ENCODE measurements at regions not wholly inside any gene's neighbourhood (a gene's known extent, or its start where the extent isn't known, plus 50 kb on each side); places are given as distances from the start of the nearest gene placed in this dataset.

- no peak for TF ChIP-seq GATA3 (IDR thresholded peaks at IDR 0.05; ENCODE audit: low read depth, low read length)
- no peak for TF ChIP-seq GATA2 (IDR thresholded peaks at IDR 0.05; ENCODE audit: low read depth, low read length)
Observed at GRCh38 chr1:29953961-29954360, 717.6 kb downstream of the PTPRU start.

DNA sequence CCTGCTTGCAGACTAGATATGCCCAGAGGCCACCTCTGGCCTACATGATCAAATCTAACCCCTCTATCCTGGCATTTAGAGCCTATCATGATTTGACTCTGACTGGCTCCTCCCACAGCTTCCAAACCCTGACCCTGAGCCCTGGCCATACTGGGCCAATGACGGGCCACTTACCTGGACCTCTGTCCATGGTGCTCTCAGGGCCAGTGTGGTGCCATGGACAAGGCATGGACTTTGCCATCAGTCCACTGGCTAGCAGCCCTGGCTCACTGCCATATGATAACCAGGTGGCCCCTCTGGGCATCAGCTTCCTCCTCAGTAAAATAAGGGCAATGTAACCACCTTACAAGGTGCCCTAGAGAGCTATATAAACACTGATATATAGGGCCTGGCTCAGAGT is 713.4 kb downstream of the PTPRU start:
- TF ChIP-seq GATA3 (IDR thresholded peaks at IDR 0.05; ENCODE audit: low read depth, low read length) (no peak), GATA2 (IDR thresholded peaks at IDR 0.05; ENCODE audit: low read depth, low read length) (no peak)

- TF ChIP-seq GATA2 (IDR thresholded peaks at IDR 0.05; ENCODE audit: low read depth, low read length) (no peak), GATA3 (IDR thresholded peaks at IDR 0.05; ENCODE audit: low read depth, low read length) (no peak)
Observed at GRCh38 chr1:29948581-29948980, 712.3 kb downstream of the PTPRU start.

DNA sequence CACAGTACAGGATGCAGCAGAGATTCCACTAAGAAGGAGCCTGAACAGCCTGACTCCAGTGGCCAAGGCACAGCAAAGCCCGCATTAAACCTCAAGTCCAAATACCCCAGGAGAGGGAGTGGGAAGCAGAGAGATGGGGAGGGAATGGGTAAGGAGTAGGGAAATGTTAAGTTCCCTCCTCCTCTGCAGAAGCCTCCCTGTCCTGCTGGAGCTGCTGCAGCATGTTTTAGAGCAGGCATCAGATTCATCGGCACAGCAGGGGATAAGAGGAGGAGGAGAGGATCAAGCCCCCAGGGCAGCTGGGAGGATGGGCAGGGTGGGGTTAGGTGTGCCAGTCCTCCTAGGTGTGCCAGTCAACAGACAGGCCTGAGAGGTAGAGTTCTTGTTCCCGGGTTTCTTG is 709.7 kb downstream of the PTPRU start:
- TF ChIP-seq GATA3 (IDR thresholded peaks at IDR 0.05; ENCODE audit: low read depth, low read length), result no peak
- TF ChIP-seq GATA2 (IDR thresholded peaks at IDR 0.05; ENCODE audit: low read depth, low read length), result no peak

- TF ChIP-seq GATA2 (IDR thresholded peaks at IDR 0.05; ENCODE audit: low read depth, low read length) (no peak), GATA3 (IDR thresholded peaks at IDR 0.05; ENCODE audit: low read depth, low read length) (no peak)
Observed at GRCh38 chr1:29945426-29945825, 709.1 kb downstream of the PTPRU start.

DNA sequence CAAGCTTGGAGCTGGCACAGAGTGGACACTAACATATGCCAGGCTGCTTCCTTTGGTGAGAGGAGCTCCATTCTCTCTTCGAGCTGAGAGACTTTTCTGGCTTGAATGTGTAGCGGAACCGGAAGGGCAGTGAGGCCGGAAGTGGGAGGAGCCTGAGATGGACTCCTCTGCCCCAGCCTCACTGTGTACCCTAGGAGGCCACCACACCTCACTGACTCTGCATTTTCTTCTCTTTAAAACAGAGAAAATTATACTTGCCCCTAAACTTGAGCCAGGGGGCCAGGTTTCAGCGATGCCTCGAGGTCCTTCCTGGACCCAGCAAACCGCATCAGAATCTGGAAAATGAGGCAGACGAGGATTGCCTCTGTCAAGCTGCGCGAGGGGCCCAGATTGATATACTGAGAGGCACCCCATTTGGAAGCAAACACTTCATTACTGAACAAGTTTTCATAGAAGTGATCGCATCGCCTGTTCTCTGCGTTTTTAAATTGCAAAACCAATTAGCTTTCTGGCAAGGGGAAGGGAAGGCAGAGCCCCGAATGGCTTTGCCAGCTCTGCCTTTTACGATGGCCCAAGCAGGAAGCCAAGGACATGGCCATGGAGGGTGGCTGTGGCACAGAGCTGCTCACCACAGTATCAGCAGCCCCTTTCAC is 708.1 kb downstream of the PTPRU start:
- no peak for TF ChIP-seq GATA2 (IDR thresholded peaks at IDR 0.05; ENCODE audit: low read depth, low read length)

DNA sequence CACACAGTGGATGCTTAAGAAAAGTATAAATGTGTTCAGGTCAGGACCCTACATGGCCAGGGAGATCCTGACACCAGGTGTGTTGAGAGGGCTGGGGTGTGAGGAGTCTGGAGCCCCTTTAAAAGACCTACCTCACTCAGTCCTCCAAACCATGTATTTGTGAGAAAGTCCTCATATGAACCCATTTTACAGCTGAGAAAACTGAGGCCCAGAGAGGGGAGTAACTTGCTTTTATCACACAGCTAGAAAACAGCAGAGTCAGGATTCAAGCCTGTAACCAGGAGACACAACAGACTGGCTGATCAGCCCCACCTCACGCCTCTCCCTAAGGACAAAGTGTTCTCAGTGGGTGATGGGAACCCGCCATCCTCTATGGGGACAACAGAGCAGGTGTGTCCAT is 706.7 kb downstream of the PTPRU start:
- TF ChIP-seq GATA2 (IDR thresholded peaks at IDR 0.05; ENCODE audit: low read depth, low read length), result no peak
- no peak for TF ChIP-seq GATA3 (IDR thresholded peaks at IDR 0.05; ENCODE audit: low read depth, low read length)

- TF ChIP-seq GATA3 (IDR thresholded peaks at IDR 0.05; ENCODE audit: low read depth, low read length) (no peak), GATA2 (IDR thresholded peaks at IDR 0.05; ENCODE audit: low read depth, low read length) (no peak)
Observed at GRCh38 chr1:29939079-29939478, 702.8 kb downstream of the PTPRU start.

DNA sequence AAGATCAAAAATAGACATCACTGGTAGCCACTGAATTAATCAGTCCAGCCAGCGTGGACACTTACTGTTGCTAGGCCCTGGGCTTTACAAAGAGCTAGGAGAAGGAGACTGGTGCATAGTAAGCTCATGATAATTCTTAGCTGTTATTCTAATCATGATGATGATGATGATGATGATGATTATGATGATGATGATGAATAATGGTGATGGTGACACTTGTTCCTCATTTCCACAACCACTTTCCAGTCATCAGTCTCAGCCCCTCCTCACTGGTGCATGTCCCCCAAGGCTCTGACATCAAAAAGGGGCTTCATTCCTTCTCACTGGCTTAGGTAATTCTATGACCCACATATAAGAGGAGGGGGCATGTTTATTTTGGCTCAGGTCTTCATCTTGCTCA is 701.0 kb downstream of the PTPRU start:
- TF ChIP-seq GATA2 (IDR thresholded peaks at IDR 0.05; ENCODE audit: low read depth, low read length), result no peak
- no peak for TF ChIP-seq GATA3 (IDR thresholded peaks at IDR 0.05; ENCODE audit: low read depth, low read length)

DNA sequence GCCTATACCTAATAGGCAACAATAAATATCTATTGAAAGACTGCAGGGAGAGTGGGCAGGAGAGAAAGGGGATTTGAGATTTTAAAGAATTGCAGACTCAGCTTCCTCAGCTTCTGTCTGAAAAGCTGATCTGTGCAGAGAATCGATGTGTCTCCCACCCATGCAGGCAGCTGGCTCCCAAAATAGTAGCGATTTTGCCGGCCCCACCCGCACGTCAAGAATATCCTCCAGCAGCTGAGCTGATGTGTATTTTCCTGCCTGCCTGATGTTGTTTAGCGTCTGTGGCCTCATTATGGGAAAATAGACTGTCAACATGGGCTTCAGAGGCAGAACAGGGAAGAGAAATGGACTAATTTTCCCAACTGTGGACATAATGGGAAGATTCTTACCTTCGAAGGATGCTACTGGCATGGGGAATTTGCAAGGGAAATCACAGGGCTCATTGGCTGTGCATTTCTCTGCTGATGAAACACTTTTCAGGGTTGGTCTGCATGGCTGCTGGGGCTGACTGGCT is 699.8 kb downstream of the PTPRU start:
- TF ChIP-seq GATA2 (IDR thresholded peaks at IDR 0.05; ENCODE audit: low read depth, low read length) (no peak), GATA3 (IDR thresholded peaks at IDR 0.05; ENCODE audit: low read depth, low read length) (no peak)

- no peak for TF ChIP-seq GATA3 (IDR thresholded peaks at IDR 0.05; ENCODE audit: low read depth, low read length)
- TF ChIP-seq GATA2 (IDR thresholded peaks at IDR 0.05; ENCODE audit: low read depth, low read length), result no peak
Observed at GRCh38 chr1:29934255-29934772, 698.0 kb downstream of the PTPRU start.

DNA sequence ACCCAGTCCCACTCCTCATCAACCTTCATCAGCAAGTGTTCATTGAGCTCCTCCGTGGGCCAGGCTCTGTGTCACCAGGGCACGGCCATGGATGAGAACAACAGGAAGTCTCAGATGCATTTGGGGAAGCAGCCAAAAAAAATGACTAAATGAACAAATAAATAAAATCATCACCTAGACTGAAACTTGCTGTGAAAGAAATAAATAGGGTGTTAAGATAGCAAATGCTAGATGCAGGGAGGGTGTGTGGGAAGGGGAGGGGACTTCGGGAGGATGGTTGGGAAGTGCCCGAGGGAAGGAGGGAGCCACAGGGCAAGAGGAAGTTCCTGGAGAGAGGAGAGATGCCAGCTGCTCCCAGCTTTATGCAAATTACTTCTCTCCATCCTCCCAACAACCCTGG is 696.7 kb downstream of the PTPRU start:
- no peak for TF ChIP-seq GATA3 (IDR thresholded peaks at IDR 0.05; ENCODE audit: low read depth, low read length)
- TF ChIP-seq GATA2 (IDR thresholded peaks at IDR 0.05; ENCODE audit: low read depth, low read length), result no peak

GRCh38 chr1:29932626-29933025 is 696.3 kb downstream of the PTPRU start:
- TF ChIP-seq GATA3 (IDR thresholded peaks at IDR 0.05; ENCODE audit: low read depth, low read length) (no peak), GATA2 (IDR thresholded peaks at IDR 0.05; ENCODE audit: low read depth, low read length) (no peak)

DNA sequence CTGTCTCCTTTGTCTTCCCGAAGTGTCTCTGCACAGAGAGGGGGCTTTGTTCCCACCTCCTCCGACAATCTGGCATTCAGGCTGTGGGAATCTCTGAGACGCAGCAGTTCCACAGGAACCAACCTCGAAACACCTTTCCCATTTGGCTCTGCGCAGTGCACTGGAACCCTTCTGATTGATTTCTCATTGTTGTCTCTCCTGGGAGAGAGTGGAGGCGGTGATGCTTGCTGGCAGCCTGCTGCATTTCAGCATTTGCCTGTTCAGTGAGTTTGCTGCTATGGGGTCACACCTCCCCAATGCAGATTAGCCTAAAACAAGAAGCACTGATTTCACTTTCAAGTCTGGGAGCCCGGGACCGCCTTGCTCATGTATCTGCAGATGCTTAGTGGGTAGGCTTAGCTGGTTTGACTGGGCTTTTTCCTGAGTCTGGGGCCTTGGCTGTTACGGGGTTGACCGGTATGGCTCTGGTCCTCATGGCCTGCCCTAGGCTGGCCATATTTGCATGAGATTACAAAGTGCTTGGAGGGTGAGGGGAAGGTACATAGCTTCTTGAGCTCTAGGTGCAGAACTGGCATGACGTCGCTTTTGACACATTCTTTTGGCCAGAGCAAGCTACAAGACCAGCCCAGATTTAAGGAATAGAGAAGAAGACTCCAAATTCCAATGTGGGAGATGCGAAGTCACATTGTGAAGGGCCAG is 695.3 kb downstream of the PTPRU start:
- no peak for TF ChIP-seq GATA2 (IDR thresholded peaks at IDR 0.05; ENCODE audit: low read depth, low read length)
- TF ChIP-seq GATA3 (IDR thresholded peaks at IDR 0.05; ENCODE audit: low read depth, low read length), result no peak

- no peak for TF ChIP-seq GATA2 (IDR thresholded peaks at IDR 0.05; ENCODE audit: low read depth, low read length)
- no peak for TF ChIP-seq GATA3 (IDR thresholded peaks at IDR 0.05; ENCODE audit: low read depth, low read length)
Observed at GRCh38 chr1:29925058-29925457, 688.7 kb downstream of the PTPRU start.

Data from SH-SY5Y (cell line).